SK-N-MC (cell line): ENCODE measurements at regions not wholly inside any gene's neighbourhood (a gene's known extent, or its start where the extent isn't known, plus 50 kb on each side); places are given as distances from the start of the nearest gene placed in this dataset.

Experiments used
- DNase-seq: peaks from one replicate; pipeline ENCODE4 v3.0.0-alpha.2; 2011; ENCODE audit warnings: low read depth, low spot score
- H3K27ac ChIP-seq: fragments of 200-600 bp; sonication (generic); 2 replicates; pipeline ENCODE4 v1.5.1; 2016; ENCODE audit warnings: mixed run types
- H3K36me3 ChIP-seq: fragments of 200-600 bp; sonication (generic); 2 replicates; pipeline ENCODE4 v1.6.1; 2017; ENCODE audit warnings: antibody characterized with exemption, low read length, mixed read lengths; ENCODE audit not compliant: insufficient read depth
- H3K4me3 ChIP-seq: fragments of 200-600 bp; sonication (generic); 2 replicates; pipeline ENCODE4 v1.5.1; 2016
- H3K9ac ChIP-seq: fragments of 200-600 bp; sonication (generic); 2 replicates; pipeline ENCODE4 v1.8.0; 2017; ENCODE audit warnings: mixed run types, mixed read lengths; ENCODE audit not compliant: insufficient read length
- H3K9me3 ChIP-seq: fragments of 200-600 bp; sonication (generic); 2 replicates; pipeline ENCODE4 v1.6.1; 2017; ENCODE audit warnings: low read depth, mild to moderate bottlenecking, antibody characterized with exemption, low read length, moderate library complexity, mixed read lengths
- EZH2 ChIP-seq: fragments of 200-600 bp; sonication (generic); IDR thresholded peaks from one replicate; pipeline ENCODE4 v1.6.1; 2017; ENCODE audit warnings: antibody characterized with exemption
- FOXP2 ChIP-seq: optimal IDR thresholded peaks from 2 replicates; pipeline ENCODE3; 2011; ENCODE audit warnings: mild to moderate bottlenecking, moderate library complexity; ENCODE audit not compliant: insufficient read depth; ENCODE audit errors: extremely low read length, control extremely low read depth
- POLR2AphosphoS5 ChIP-seq: IDR thresholded peaks from 2 replicates; pipeline ENCODE4 v1.6.1; 2012; ENCODE audit warnings: mild to moderate bottlenecking, low read depth, low read length, borderline replicate concordance

DNA sequence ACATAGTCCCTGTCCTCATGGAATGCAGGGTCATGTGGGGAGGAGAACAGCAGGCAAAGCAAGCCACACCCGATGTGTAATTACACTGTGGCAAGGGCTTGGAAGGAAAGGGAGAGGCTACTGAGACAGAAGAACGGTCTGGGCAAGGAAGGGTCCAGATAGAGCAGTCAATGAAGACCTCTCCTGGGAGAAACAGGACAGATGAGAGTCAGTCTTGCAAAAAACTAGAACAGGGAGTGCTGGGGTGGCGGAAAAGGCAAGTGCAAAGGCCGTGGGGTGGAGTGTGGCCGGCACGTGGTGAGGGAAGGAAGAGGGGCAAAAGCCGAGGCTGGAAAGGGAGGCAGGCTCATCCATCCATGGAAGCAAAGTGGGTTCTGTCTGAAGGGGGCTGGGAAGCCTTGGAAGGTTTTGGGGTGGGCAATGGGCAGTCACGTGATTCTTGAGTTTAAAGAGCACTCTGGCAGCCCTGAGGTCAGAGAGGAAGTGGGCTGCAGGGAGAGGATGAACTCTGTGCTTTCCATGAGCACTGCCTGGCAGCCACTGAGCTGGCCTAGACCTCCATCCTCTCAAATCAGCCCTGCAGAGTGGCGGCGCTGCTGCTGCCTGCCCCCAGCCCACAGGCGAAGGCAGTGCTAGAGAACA, 182.2 kb downstream of the INHBB start:
- no peak for DNase-seq
- no peak overlapping the region for H3K27ac ChIP-seq
- H3K9me3 ChIP-seq = no peaks in the 10 kb centered on the region
- H3K4me3 ChIP-seq = no peak overlapping the region
- TF ChIP-seq FOXP2 (no peak), POLR2AphosphoS5 (no peak), EZH2 (no peak)
- H3K9ac ChIP-seq = no peak overlapping the region
- H3K36me3 ChIP-seq = no peaks in the 10 kb centered on the region

DNA sequence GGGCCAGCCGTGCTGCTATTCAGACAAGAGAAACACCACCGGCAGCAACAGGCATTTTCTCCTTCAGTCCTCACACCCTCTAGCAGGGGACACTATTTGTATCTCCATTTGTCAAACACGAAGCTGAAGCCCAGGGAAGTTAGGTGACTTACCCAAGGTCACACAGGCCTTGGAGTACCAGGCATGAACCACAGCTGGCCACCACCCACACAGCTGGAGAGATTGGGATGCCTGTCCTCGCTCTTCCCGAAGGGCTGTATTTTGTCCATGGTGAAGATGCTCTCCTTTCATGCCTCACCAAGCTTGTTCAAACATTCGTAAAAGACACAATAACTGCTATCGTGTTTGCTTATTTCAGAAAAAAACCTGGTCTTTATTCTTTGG, 182.7 kb downstream of the INHBB start:
- TF ChIP-seq FOXP2 (no peak), EZH2 (no peak), POLR2AphosphoS5 (no peak)
- H3K9me3 ChIP-seq = no peaks in the 10 kb centered on the region
- no peak for DNase-seq
- H3K9ac ChIP-seq = no peak overlapping the region
- H3K4me3 ChIP-seq = no peak overlapping the region
- no peaks in the 10 kb centered on the region for H3K36me3 ChIP-seq
- no peak overlapping the region for H3K27ac ChIP-seq

DNA sequence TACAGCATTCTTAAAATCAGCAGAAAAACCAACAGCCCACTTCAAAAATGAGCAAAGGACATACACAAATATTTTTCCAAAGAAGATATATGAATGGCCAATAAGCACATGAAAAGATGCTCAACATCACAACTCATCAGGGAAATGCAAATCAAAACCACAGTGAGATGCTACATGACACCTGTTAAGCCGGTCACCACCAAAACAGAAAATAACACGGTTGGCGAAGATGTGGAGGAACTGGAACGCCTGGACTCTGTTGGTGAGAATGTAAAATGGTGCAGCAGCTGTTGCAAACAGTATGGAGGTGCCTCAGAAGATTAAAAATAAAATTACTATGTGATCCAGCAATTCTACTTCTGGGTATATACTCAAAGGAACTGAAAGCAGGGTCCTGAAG, 184.8 kb downstream of the INHBB start:
- Histone ChIP-seq H3K9ac (no peak overlapping the region), H3K9me3 (no peaks in the 10 kb centered on the region), H3K27ac (no peak overlapping the region), H3K4me3 (no peak overlapping the region), H3K36me3 (no peaks in the 10 kb centered on the region)
- no peak for TF ChIP-seq FOXP2
- TF ChIP-seq POLR2AphosphoS5 = no peak
- TF ChIP-seq EZH2 = no peak
- DNase-seq = no peak

DNA sequence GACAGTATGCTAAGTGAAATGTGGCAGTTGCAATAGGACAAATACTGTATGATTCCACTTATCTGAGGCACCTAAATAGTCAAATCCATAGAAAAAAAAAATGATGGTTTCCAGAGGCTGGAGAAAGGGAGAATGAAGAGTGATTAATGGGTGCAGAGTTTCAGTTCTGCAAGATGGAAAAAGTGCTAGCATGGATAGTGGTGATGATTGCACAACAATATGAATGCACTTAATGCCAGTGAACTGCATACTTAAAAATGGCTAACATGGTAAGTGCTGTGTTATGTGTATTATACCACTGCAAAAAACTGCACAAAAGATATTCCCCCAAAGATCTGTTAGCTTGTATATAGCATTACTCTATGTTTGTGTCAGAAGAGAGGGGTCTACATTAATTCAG, 185.4 kb downstream of the INHBB start:
- no peak overlapping the region for H3K4me3 ChIP-seq
- no peak overlapping the region for H3K9ac ChIP-seq
- H3K27ac ChIP-seq = no peak overlapping the region
- DNase-seq = no peak
- H3K9me3 ChIP-seq = no peaks in the 10 kb centered on the region
- no peaks in the 10 kb centered on the region for H3K36me3 ChIP-seq
- no peak for TF ChIP-seq FOXP2
- TF ChIP-seq EZH2 = no peak
- no peak for TF ChIP-seq POLR2AphosphoS5

DNA sequence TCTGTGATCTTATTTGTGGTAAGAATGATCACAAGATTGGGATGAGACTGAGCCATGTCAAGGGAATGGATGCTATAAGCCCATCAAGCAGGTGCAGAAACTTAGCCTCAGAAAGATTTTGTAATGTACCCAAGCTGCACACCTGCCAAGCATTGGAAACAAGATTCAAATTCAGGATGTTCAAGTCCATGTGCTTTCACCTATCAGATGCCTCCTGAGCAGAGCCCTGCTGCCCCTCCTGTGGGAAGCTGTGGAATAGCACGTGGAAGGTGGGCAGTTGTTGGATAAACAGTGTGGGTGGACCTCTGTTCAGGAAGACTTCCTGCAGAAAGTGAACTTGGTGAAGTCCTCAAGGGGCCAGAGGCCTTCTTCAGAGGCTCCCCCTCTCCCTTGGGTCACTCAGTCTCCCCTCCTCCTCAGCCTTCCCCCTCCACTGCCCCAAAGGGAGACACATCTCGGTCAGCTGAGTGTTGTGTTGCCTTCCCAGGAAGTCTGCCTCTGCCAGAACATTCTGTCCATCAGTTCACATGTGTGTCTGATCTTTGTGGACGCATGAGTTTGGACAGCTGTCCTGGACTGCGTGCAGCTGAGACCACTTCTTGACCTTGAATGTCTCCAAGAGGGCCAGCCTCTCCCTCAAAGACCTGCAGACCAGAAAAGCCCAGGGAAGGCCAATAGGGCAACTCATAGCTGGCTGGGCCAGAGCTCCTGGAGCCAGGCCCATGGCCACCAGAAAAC, 186.1 kb downstream of the INHBB start:
- H3K36me3 ChIP-seq = no peaks in the 10 kb centered on the region
- H3K9ac ChIP-seq = no peak overlapping the region
- TF ChIP-seq EZH2 = no peak
- TF ChIP-seq FOXP2 = no peak
- no peak for TF ChIP-seq POLR2AphosphoS5
- no peak overlapping the region for H3K4me3 ChIP-seq
- DNase-seq = no peak
- H3K9me3 ChIP-seq = no peaks in the 10 kb centered on the region
- no peak overlapping the region for H3K27ac ChIP-seq

DNA sequence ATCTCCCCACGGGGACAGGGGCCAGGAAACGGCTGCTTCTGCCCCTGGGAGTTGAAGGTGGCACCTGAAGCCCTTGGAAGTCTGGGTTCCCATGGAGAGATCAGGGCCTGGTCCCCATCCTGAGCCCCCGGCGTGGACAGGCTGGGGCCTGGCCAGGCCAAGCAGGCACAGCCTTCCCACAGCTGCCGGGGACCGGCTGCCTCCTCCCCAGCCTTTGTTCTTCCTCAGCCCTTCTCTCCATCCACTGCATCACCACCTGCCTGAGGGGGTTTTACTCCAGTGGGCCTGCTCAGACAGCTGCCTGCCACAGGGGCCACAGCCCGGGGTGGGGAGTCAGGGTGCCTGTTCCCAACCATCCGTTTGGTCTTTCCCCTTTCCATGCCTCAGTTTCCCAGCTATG, 187.7 kb downstream of the INHBB start:
- DNase-seq = no peak
- TF ChIP-seq POLR2AphosphoS5 (no peak), FOXP2 (no peak)
- Histone ChIP-seq H3K36me3 (no peaks in the 10 kb centered on the region), H3K27ac (no peak overlapping the region), H3K9me3 (no peaks in the 10 kb centered on the region), H3K4me3 (no peak overlapping the region), H3K9ac (no peak overlapping the region)

DNA sequence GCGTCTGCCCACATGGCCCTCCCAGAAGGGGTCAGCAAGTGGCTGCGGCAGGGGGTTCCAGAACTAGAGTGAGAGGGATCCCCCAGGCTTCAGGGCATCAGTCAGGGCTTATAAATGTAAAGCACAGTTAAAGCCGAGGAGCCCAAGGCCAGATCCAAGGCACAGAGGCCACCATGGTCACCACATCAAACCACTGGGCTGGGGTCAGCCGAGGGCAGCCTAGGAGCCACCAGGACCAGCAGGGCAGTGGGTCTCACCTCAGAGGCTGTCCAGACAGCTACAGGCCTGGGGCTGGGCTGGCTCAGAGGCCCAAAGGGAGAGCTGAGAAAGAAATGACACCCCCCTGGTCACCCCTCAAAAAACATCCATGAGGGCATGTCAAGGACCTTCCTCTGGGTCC, 188.5 kb downstream of the INHBB start:
- Histone ChIP-seq H3K36me3 (no peaks in the 10 kb centered on the region), H3K27ac (no peak overlapping the region), H3K9me3 (no peaks in the 10 kb centered on the region), H3K4me3 (no peak overlapping the region), H3K9ac (no peak overlapping the region)
- no peak for TF ChIP-seq FOXP2
- no peak for TF ChIP-seq POLR2AphosphoS5
- no peak for TF ChIP-seq EZH2
- no peak for DNase-seq

DNA sequence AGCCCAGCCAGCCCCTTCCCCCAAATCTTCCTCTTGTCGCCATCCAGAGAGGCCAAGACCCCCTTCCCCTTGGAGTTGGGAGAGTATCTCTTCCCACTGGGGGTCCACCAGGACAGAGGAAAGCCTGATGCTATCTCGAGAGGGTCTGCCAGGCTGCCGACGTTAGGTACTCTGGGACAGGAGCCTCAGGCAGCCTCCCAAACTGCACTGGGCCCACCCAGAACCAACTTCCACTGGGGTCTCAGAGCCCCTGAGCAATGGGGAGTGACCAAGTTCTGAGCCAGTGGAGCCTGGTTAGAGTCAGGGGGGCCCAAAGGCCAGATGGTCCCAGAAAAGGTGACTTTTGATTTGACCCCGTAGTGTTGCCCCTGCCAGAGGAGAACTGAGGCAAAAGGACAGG, 189.1 kb downstream of the INHBB start:
- no peak for TF ChIP-seq EZH2
- no peak for TF ChIP-seq FOXP2
- TF ChIP-seq POLR2AphosphoS5 = no peak
- no peak overlapping the region for H3K4me3 ChIP-seq

DNA sequence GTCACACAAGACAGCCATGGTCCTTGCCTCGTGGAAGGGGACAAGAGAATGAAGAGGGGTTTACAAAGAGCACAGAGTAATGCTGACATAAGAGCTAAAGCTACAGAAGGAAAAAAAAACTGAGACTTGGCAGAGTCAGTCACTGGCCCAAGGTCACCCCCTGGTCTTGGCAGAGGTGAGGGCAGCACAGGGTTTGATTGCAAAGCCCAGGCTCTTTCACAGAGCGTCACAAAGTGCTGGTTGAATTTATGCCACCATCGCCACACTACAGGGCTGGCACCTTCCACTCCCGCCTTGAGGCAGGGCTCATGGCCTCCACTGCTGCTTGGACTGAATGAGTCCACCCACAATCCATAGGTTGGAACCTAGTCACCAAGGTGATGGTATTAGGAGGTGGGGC, 190.2 kb downstream of the INHBB start:
- DNase-seq = no peak
- Histone ChIP-seq H3K9me3 (no peaks in the 10 kb centered on the region), H3K27ac (no peak overlapping the region), H3K36me3 (no peaks in the 10 kb centered on the region), H3K9ac (no peak overlapping the region), H3K4me3 (no peak overlapping the region)
- TF ChIP-seq FOXP2 (no peak), EZH2 (no peak), POLR2AphosphoS5 (no peak)

More for the DNA sequence above, 189.1 kb downstream of the INHBB start:
- no peak for DNase-seq
- no peaks in the 10 kb centered on the region for H3K36me3 ChIP-seq
- H3K27ac ChIP-seq = no peak overlapping the region
- H3K9me3 ChIP-seq = no peaks in the 10 kb centered on the region
- no peak overlapping the region for H3K9ac ChIP-seq
